ENCODE measurements at regions not wholly inside any gene's neighbourhood (a gene's known extent, or its start where the extent isn't known, plus 50 kb on each side); places are given as distances from the start of the nearest gene placed in this dataset.

- TF ChIP-seq CTCF (IDR thresholded peaks at IDR 0.05 in 2 of 3, conservative IDR thresholded peaks at IDR 0.05 in 1 of 3; ENCODE audit: borderline replicate concordance in 1 of 3, insufficient read depth in 1 of 3, low read depth in 2 of 3, low read length in 2 of 3) (peak in 2 of 3 experiments; percentile 15 to 25; a peak in 1 of 6 replicates), EZH2 (IDR thresholded peaks at IDR 0.05) (no peak), POLR2AphosphoS5 (IDR thresholded peaks at IDR 0.05; ENCODE audit: low read depth, low read length) (no peak), JUND (IDR thresholded peaks at IDR 0.05) (no peak), SIN3A (IDR thresholded peaks at IDR 0.05; ENCODE audit: low read depth) (no peak), EGR1 (IDR thresholded peaks at IDR 0.05; ENCODE audit: low read depth) (no peak), CEBPB (IDR thresholded peaks at IDR 0.05; ENCODE audit: low read depth) (no peak), SP1 (IDR thresholded peaks at IDR 0.05; ENCODE audit: low read depth) (no peak), YY1 (IDR thresholded peaks at IDR 0.05; ENCODE audit: extremely low read depth, insufficient replicate concordance, low read depth, low read length) (no peak), ZFX (IDR thresholded peaks at IDR 0.05) (no peak), ZNF274 (IDR thresholded peaks at IDR 0.05; ENCODE audit: low read depth, low read length) (no peak), RAD21 (IDR thresholded peaks at IDR 0.05; ENCODE audit: low read depth) (peak; percentile 41), POLR2A (IDR thresholded peaks at IDR 0.05; ENCODE audit: borderline replicate concordance, extremely low read depth, insufficient read depth, insufficient read length) (no peak), REST (IDR thresholded peaks at IDR 0.05; ENCODE audit: low read depth) (no peak)
Observed at GRCh38 chrX:115892787-115893671, 277.5 kb upstream of the AGTR2 start.
